Urinary bladder (tissue), 3 donors: ENCODE measurements at regions not wholly inside any gene's neighbourhood (a gene's known extent, or its start where the extent isn't known, plus 50 kb on each side); places are given as distances from the start of the nearest gene placed in this dataset.

ENCODE experiments used
- DNase-seq: peaks from one replicate; pipeline ENCODE4 v3.0.0-alpha.2; 2015; ENCODE audit errors: extremely low spot score
- H3K27ac ChIP-seq: one replicate; pipeline ENCODE4 v1.5.1; 2013; ENCODE audit warnings: low read depth, mild to moderate bottlenecking, moderate library complexity
- H3K36me3 ChIP-seq: one replicate; pipeline ENCODE4 v1.6.1; 2013; ENCODE audit warnings: mild to moderate bottlenecking, moderate library complexity; ENCODE audit not compliant: insufficient read depth
- H3K4me1 ChIP-seq: one replicate; pipeline ENCODE4 v1.6.1; 2013; ENCODE audit warnings: mild to moderate bottlenecking, moderate library complexity; ENCODE audit not compliant: insufficient read depth
- H3K4me3 ChIP-seq: one replicate; pipeline ENCODE4 v1.5.1; 2013; ENCODE audit warnings: low read depth, low read length
- WGBS: extraction: QIAGEN DNeasy Blood & Tissue Kit; methylation state at CpG from one replicate; pipeline ENCODE4 v1.1.7; 2013; 5-methylcytosine and 5-hydroxymethylcytosine counted together
- donor health status: healthy with polysubstance abuse.
- donor health status: healthy.

GRCh38 chr10:70960316-70960715 lies 72.0 kb upstream of the PCBD1 start:
- no peak for DNase-seq
- 98% methylated on average over 2 of the region's 2 CpGs for WGBS
- Histone ChIP-seq H3K4me1 (no peaks in the 10 kb centered on the region), H3K36me3 (no peaks in the 10 kb centered on the region), H3K4me3 (no peak overlapping the region), H3K27ac (no peak overlapping the region)

DNA sequence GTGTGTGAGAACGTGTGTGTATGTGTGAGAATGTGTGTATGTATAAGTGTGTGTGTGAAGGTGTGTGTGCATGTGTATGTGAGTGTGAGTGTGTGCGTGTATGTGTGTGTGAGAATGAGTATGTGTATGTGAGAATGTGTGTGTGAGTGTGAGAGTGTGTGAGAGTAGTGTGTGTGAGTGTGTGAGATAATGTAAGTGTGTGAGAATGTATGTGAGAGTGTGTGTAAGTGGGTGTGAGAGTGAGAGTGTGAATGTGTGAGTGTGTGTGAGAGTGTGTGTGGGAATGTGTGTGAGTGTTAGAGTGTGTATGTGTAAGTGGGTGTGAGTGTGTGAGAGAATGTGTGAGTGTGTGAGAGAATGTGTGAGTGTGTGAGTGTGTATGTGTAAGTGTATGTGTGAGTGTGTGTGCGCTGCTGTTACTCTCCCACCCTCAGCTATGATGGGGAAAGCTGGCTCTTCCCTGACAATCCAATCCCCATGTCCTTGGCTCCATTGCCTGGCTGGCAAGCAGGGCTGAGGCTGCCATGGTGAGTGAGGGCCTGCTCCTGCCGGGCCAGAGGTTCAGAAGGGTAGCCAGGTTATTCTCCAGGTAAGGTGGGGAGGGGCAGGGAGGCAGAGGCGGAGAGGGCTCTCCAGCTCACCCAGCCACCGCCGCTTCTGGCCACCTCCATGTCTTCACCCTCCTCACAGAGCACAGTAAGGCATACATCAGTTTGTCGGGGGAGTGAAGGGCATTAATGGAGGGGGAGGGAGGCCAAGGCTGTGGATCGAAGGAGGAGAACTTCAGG lies 72.6 kb upstream of the PCBD1 start:
- H3K27ac ChIP-seq = no peak overlapping the region
- no peak for DNase-seq
- no peaks in the 10 kb centered on the region for H3K4me1 ChIP-seq
- WGBS = 73% methylated on average over 9 of the region's 9 CpGs
- H3K4me3 ChIP-seq = no peak overlapping the region
- H3K36me3 ChIP-seq = no peaks in the 10 kb centered on the region

DNA sequence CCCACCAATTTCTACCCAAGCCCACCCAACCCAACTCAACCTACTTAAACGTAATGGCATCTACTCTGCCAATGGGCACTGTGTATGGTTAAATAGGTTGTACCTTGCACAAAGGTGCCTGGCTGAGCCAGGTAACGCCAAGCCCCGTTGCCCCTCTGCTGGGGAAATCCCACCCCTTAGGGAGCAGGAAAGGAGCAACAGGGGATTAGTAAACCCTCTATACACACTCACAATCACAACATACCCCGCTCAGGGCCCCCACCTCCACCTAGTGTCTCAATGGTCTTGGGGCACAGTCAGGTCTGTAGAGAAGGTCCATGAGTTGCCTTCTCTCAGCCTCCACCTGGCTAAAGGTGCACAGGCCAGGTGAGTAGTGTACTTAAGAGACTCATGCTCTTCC lies 74.3 kb upstream of the PCBD1 start:
- H3K4me1 ChIP-seq = no peaks in the 10 kb centered on the region
- DNase-seq = no peak
- no peak overlapping the region for H3K4me3 ChIP-seq
- H3K36me3 ChIP-seq = no peaks in the 10 kb centered on the region
- WGBS = 94% methylated on average over 4 of the region's 4 CpGs
- H3K27ac ChIP-seq = no peak overlapping the region

GRCh38 chr10:70963271-70963670 lies 74.9 kb upstream of the PCBD1 start:
- DNase-seq = no peak
- H3K4me3 ChIP-seq = no peak overlapping the region
- H3K36me3 ChIP-seq = no peaks in the 10 kb centered on the region
- 78% methylated on average over 14 of the region's 14 CpGs for WGBS
- H3K4me1 ChIP-seq = no peaks in the 10 kb centered on the region
- no peak overlapping the region for H3K27ac ChIP-seq

- WGBS = 71% methylated on average over 5 of the region's 5 CpGs
- H3K27ac ChIP-seq = no peak overlapping the region
- no peak overlapping the region for H3K4me3 ChIP-seq
- no peaks in the 10 kb centered on the region for H3K4me1 ChIP-seq
- H3K36me3 ChIP-seq = no peaks in the 10 kb centered on the region
- DNase-seq = no peak
Measured at GRCh38 chr10:70964245-70964644, 75.9 kb upstream of the PCBD1 start.

DNA sequence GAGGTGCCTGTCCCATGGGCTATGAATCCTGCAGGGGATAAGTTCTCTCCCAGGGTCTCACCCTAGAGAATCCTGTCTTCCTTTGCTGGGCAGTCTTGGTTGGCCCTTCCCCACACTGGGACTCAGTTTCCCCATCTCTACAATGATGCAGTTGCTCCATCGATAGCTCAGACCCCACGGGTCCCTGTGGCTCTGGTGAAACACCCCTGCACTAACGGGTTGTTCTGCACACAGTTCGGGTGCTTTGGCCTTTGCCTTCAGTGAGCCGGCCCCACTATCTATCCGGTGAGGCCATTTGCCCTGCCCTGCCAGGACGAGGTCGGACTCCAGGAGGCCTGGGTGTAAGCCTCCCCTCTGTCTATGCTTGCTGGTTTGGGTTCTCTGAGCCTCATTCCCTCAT lies 76.5 kb upstream of the PCBD1 start:
- DNase-seq = no peak
- no peak overlapping the region for H3K27ac ChIP-seq
- no peaks in the 10 kb centered on the region for H3K4me1 ChIP-seq
- no peaks in the 10 kb centered on the region for H3K36me3 ChIP-seq
- WGBS = 89% methylated on average over 8 of the region's 8 CpGs
- no peak overlapping the region for H3K4me3 ChIP-seq

DNA sequence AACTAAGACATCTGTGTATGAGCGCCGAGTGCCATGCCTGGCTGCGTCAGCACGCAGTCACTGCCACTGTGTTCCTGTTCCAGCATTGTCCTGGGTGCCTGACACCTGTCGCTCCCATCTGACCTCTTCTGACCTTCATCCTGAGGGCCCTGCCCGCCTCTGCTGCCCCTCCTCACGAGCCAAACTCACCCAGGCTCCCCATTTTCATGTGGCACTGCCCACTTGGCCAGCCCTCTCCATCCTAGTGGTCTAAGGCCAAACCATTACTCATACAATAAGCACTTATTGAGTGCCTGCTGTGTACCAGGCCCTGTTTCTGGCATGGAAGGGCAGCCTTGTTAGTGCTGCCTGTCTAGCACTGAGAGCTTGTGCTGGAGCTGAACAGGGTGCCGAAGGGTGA lies 77.2 kb upstream of the PCBD1 start:
- Histone ChIP-seq H3K4me1 (no peaks in the 10 kb centered on the region), H3K36me3 (no peaks in the 10 kb centered on the region), H3K4me3 (no peak overlapping the region), H3K27ac (no peak overlapping the region)
- WGBS = 91% methylated on average over 8 of the region's 8 CpGs
- DNase-seq = no peak

- H3K4me1 ChIP-seq = no peaks in the 10 kb centered on the region
- H3K4me3 ChIP-seq = no peak overlapping the region
- no peak overlapping the region for H3K27ac ChIP-seq
- DNase-seq = no peak
- H3K36me3 ChIP-seq = no peaks in the 10 kb centered on the region
- WGBS = 73% methylated on average over 11 of the region's 11 CpGs
Measured at GRCh38 chr10:70966646-70967553, 78.5 kb upstream of the PCBD1 start.

- 65% methylated on average over 15 of the region's 15 CpGs for WGBS
- no peaks in the 10 kb centered on the region for H3K4me1 ChIP-seq
- no peak overlapping the region for H3K4me3 ChIP-seq
- DNase-seq = no peak
- no peaks in the 10 kb centered on the region for H3K36me3 ChIP-seq
- no peak overlapping the region for H3K27ac ChIP-seq
Measured at GRCh38 chr10:70967591-70968587, 79.5 kb upstream of the PCBD1 start.

DNA sequence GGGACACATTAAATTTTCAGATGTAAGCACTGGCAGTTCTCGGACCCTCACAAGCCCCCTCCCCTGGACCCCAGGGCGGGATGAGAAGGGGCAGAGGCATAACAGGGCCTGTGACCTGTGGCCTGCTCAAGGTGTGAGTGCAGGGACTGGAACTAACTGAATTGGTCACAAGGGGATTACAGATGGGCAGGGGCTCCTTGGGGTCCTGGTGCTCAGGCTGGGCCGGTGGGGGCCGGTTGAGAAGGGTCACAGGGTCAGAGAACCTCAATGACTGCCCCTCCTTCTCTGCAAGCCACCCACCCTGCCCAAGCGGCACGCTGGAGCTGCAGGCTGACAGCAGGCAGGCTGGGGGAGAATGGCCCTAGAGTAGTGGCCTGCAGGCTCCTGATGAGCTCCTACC lies 80.8 kb upstream of the PCBD1 start:
- Histone ChIP-seq H3K27ac (no peak overlapping the region), H3K4me1 (no peaks in the 10 kb centered on the region), H3K36me3 (no peaks in the 10 kb centered on the region), H3K4me3 (no peak overlapping the region)
- WGBS = 81% methylated on average over 6 of the region's 6 CpGs
- DNase-seq = no peak

DNA sequence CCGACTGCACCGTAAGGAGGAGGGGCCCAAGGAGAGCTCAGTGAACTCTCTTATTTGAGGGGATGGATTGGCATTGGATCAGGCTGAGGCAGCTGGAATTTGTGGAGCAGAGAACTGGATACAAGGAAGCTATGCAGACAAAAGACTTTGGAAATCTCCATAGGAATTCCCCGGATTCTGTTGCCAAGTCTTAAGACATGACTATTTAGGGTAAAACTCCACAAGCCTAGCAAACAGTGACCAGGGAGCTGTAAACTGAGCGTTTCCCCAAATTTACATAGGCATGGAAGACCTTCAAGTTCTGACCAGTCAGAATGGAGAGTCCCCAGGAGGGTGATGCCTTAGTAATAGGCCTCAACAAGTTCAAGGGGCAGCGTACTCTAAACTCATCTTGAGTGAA lies 82.5 kb upstream of the PCBD1 start:
- 46% methylated on average over 5 of the region's 5 CpGs for WGBS

GRCh38 chr10:70973275-70973674 lies 84.9 kb upstream of the PCBD1 start:
- no peak overlapping the region for H3K4me3 ChIP-seq
- H3K36me3 ChIP-seq = no peaks in the 10 kb centered on the region
- no peak for DNase-seq
- no peaks in the 10 kb centered on the region for H3K4me1 ChIP-seq
- H3K27ac ChIP-seq = no peak overlapping the region

More for the DNA sequence above, 82.5 kb upstream of the PCBD1 start:
- H3K4me1 ChIP-seq = no peaks in the 10 kb centered on the region
- no peaks in the 10 kb centered on the region for H3K36me3 ChIP-seq
- no peak overlapping the region for H3K4me3 ChIP-seq
- no peak overlapping the region for H3K27ac ChIP-seq
- DNase-seq = no peak

DNA sequence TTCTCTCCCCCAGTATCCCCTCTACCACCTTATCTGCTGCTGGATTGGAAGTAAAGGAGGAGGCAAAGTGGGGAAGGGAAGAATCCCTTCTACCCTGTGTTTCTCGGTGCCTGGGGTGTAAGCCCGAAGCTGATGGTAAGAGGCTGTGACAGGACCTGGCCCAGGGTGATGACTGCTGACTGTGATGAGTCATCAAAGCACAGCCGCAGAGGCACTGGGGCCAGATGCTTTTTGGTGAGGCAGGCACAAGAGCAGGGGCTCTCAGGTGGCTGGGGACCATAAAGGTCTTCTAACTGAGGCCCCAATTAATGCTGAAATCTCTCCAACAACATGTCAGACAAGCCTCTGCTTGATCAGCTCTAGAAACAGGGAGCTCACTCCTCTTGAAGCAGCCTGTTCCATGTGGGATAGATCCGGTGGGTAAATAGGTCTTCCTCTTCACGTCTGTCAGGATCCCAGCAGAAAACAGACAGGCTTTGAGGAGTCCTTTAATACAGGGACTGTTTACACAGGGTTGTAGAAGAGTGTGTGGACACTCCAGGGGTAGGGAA lies 86.1 kb upstream of the PCBD1 start:
- no peak overlapping the region for H3K27ac ChIP-seq
- WGBS = 33% methylated on average over 5 of the region's 5 CpGs

More for the DNA sequence above, 86.1 kb upstream of the PCBD1 start:
- H3K4me3 ChIP-seq = no peak overlapping the region
- H3K36me3 ChIP-seq = no peaks in the 10 kb centered on the region
- DNase-seq = no peak
- no peaks in the 10 kb centered on the region for H3K4me1 ChIP-seq
